Muscle layer of duodenum (tissue), 2 donors: ENCODE measurements at regions not wholly inside any gene's neighbourhood (a gene's known extent, or its start where the extent isn't known, plus 50 kb on each side); places are given as distances from the start of the nearest gene placed in this dataset.

Experiments
- H3K27ac ChIP-seq: one replicate; pipeline ENCODE4 v1.7.0; 2013; ENCODE audit warnings: mild to moderate bottlenecking, low read length
- H3K27me3 ChIP-seq: one replicate; pipeline ENCODE4 v1.7.0; 2013; ENCODE audit warnings: low read depth, mild to moderate bottlenecking, control low read depth, low read length
- H3K36me3 ChIP-seq, 2 donors: one replicate each; pipeline ENCODE4 v1.7.0; 2013; ENCODE audit warnings: low read length in 2 of 2, control low read depth in 1 of 2, mild to moderate bottlenecking in 1 of 2; ENCODE audit not compliant: insufficient read depth in 2 of 2, control insufficient read depth in 1 of 2
- H3K4me1 ChIP-seq, 2 donors: one replicate each; pipeline ENCODE4 v1.7.0; 2013; ENCODE audit warnings: low read length in 2 of 2, mild to moderate bottlenecking in 2 of 2, control low read depth in 1 of 2, moderate library complexity in 1 of 2; ENCODE audit not compliant: insufficient read depth in 2 of 2, control insufficient read depth in 1 of 2
- H3K4me3 ChIP-seq, 2 donors: one replicate each; pipeline ENCODE4 v1.7.0; 2013; ENCODE audit warnings: low read length in 2 of 2, low read depth in 1 of 2, mild to moderate bottlenecking in 1 of 2
- H3K9me3 ChIP-seq, 2 donors: one replicate each; pipeline ENCODE4 v1.7.0; 2013; ENCODE audit warnings: low read length in 2 of 2, control low read depth in 1 of 2, mild to moderate bottlenecking in 1 of 2; ENCODE audit not compliant: control insufficient read depth in 1 of 2
- donor health status: healthy.

DNA sequence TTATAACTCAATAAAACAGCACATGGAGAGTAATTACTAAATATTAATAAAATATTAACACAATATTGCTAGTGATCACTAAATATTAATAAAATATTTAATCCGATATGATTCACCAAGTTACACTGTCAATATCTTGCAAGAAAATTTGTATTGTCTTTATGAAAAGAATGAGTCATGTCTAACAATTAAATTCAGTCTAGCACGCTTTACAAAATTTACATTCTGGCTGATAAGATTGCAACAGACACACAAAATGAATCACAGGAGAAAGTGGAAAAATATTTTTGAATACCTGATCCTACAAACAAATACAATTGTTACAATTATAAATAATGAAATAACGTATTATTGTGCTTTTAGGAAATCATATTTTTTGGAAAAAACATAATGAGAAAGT, 567.2 kb downstream of the EFNA5 start:
- no peaks in the 10 kb centered on the region for H3K36me3 ChIP-seq
- H3K27me3 ChIP-seq, result no peaks in the 10 kb centered on the region
- no peak overlapping the region for H3K27ac ChIP-seq
- H3K4me1 ChIP-seq, result no peaks in the 10 kb centered on the region
- no peak overlapping the region for H3K4me3 ChIP-seq
- H3K9me3 ChIP-seq, result peaks cover 0 to 6% of the 10 kb centered on the region in 2 donors

GRCh38 chr5:107100121-107100520, 570.6 kb downstream of the EFNA5 start:
- Histone ChIP-seq H3K4me1 (no peaks in the 10 kb centered on the region), H3K9me3 (peaks cover 0 to 6% of the 10 kb centered on the region in 2 donors), H3K36me3 (no peaks in the 10 kb centered on the region), H3K27me3 (no peaks in the 10 kb centered on the region), H3K4me3 (no peak overlapping the region), H3K27ac (no peak overlapping the region)

DNA sequence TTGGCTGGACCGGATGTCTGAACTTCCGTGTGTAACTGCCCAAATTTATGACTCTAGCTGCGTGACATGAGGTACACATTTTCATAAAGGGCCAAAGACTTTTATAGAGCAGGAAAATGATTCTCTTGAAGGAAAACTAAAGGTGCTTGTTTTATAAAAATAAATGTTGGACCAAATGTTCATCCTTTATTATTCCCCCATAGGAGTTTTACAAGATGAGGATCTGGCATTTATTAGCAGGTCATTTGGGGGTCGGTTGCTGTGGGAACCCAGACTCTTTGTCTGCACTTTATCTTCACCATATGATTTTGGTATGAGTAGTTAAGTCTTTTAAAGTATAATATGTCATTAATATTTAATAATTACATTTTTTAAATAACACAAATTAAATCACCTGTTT, 571.2 kb downstream of the EFNA5 start:
- H3K27me3 ChIP-seq, result no peaks in the 10 kb centered on the region
- H3K4me3 ChIP-seq, result no peak overlapping the region
- H3K4me1 ChIP-seq, result no peaks in the 10 kb centered on the region
- no peaks in the 10 kb centered on the region for H3K36me3 ChIP-seq
- H3K27ac ChIP-seq, result no peak overlapping the region
- H3K9me3 ChIP-seq, result peaks cover 0 to 9% of the 10 kb centered on the region in 2 donors

DNA sequence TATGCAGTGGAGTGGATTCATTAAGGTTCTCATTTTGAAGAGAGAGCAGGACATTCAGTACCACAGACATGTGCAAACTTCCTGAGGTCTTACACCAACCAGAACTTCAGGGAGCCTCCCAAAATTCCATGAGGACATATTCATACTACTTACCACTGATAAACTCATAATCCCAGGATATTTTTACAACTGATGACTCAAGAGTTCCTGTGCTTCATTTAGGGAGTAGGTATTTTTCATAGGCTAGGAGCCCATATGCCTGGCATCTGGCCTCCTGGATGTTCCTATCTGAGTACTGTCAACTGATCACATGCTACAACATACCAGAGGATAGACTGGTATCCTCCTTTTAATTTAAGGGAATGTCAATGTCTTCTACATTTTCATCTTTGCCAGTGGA, 578.0 kb downstream of the EFNA5 start:
- peaks cover 0 to 15% of the 10 kb centered on the region in 2 donors for H3K9me3 ChIP-seq
- H3K36me3 ChIP-seq, result no peaks in the 10 kb centered on the region
- no peak overlapping the region for H3K27ac ChIP-seq
- no peaks in the 10 kb centered on the region for H3K4me1 ChIP-seq
- no peak overlapping the region for H3K4me3 ChIP-seq
- H3K27me3 ChIP-seq, result no peaks in the 10 kb centered on the region

- peaks cover 0 to 15% of the 10 kb centered on the region in 2 donors for H3K9me3 ChIP-seq
- no peaks in the 10 kb centered on the region for H3K4me1 ChIP-seq
- no peak overlapping the region for H3K27ac ChIP-seq
- no peaks in the 10 kb centered on the region for H3K36me3 ChIP-seq
- H3K27me3 ChIP-seq, result no peaks in the 10 kb centered on the region
- no peak overlapping the region for H3K4me3 ChIP-seq
These were observed 580.2 kb downstream of the EFNA5 start for GRCh38 chr5:107090506-107090905.

GRCh38 chr5:107088907-107089306, 581.8 kb downstream of the EFNA5 start:
- H3K27ac ChIP-seq, result no peak overlapping the region

GRCh38 chr5:107085572-107085971, 585.2 kb downstream of the EFNA5 start:
- Histone ChIP-seq H3K4me1 (no peaks in the 10 kb centered on the region), H3K36me3 (no peaks in the 10 kb centered on the region), H3K9me3 (no peaks in the 10 kb centered on the region), H3K4me3 (no peak overlapping the region), H3K27me3 (no peaks in the 10 kb centered on the region), H3K27ac (no peak overlapping the region)

More at GRCh38 chr5:107088907-107089306, 581.8 kb downstream of the EFNA5 start:
- Histone ChIP-seq H3K36me3 (no peaks in the 10 kb centered on the region), H3K9me3 (peaks cover 0 to 7% of the 10 kb centered on the region in 2 donors), H3K27me3 (no peaks in the 10 kb centered on the region), H3K4me3 (no peak overlapping the region), H3K4me1 (no peaks in the 10 kb centered on the region)

DNA sequence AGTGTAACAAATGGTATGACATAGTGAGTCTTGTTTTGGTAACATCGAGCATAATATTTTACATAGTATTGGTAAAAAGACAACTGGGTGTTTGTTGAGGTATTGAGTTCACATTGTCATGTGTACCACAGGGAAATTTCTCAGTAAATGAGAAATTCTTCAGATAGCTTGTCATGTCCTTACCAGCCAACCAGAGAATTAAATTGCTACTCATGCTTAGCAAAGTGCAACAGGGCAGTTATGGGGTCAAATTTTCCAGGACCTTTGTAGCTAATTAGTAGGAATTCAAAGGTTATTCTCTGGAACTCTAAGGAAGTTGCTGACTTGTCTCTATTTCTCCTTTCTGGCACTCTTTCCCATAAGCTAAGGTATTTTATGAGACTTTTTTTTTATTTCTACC, 595.7 kb downstream of the EFNA5 start:
- Histone ChIP-seq H3K9me3 (peaks cover 0 to 4% of the 10 kb centered on the region in 2 donors), H3K4me1 (no peaks in the 10 kb centered on the region), H3K27me3 (no peaks in the 10 kb centered on the region), H3K36me3 (no peaks in the 10 kb centered on the region), H3K27ac (no peak overlapping the region), H3K4me3 (no peak overlapping the region)

- Histone ChIP-seq H3K27me3 (no peaks in the 10 kb centered on the region), H3K27ac (no peak overlapping the region), H3K4me3 (no peak overlapping the region), H3K4me1 (no peaks in the 10 kb centered on the region), H3K36me3 (no peaks in the 10 kb centered on the region), H3K9me3 (peaks cover 0 to 4% of the 10 kb centered on the region in 2 donors)
These were observed 597.8 kb downstream of the EFNA5 start for GRCh38 chr5:107072967-107073366.

GRCh38 chr5:107072440-107072839, 598.3 kb downstream of the EFNA5 start:
- Histone ChIP-seq H3K4me3 (no peak overlapping the region), H3K36me3 (no peaks in the 10 kb centered on the region), H3K27me3 (no peaks in the 10 kb centered on the region), H3K27ac (no peak overlapping the region), H3K4me1 (no peaks in the 10 kb centered on the region), H3K9me3 (peaks cover 0 to 4% of the 10 kb centered on the region in 2 donors)

DNA sequence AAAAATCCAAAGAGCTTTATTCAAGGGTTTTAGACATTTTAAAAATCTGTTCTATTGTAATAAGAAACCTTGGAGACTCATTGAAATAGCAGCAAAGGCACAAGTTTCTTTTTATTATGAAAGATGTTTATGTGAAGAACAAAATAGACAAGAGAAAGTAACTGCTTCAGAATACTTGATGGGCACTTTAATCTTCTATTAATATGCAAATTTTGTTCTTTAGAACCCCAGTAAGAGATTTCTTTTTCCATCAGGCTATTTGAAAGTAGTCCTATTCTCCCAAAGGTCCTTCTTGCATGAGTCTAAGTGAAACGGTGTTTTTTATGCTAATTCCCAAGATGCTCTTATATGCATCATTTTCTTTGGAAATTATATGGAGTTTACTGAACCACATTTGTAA, 602.0 kb downstream of the EFNA5 start:
- no peak overlapping the region for H3K27ac ChIP-seq
- H3K36me3 ChIP-seq, result no peaks in the 10 kb centered on the region
- no peaks in the 10 kb centered on the region for H3K4me1 ChIP-seq
- H3K27me3 ChIP-seq, result no peaks in the 10 kb centered on the region
- no peak overlapping the region for H3K4me3 ChIP-seq
- peaks cover 0 to 4% of the 10 kb centered on the region in 2 donors for H3K9me3 ChIP-seq

DNA sequence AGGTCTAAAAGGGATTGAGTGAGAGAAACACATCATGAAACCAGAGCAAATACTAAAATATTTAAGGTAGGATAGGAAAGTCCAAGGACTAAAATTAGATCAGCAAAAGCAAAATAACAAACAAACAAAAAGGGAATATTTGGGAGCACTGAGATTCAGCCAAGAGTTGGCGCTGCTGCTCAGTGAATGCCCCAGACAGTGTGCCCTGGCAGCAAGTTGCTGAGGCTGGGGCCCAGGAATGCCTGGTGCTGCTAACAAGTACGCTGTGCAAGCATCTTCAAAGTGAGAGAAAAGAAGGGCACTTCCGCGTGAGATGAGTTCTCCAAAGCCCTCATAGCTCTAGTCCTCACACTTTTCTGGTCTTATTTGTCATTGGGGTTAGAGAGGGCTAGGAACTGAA, 603.3 kb downstream of the EFNA5 start:
- no peaks in the 10 kb centered on the region for H3K36me3 ChIP-seq
- H3K9me3 ChIP-seq, result peaks cover 0 to 4% of the 10 kb centered on the region in 2 donors
- no peak overlapping the region for H3K4me3 ChIP-seq
- no peaks in the 10 kb centered on the region for H3K27me3 ChIP-seq
- no peak overlapping the region for H3K27ac ChIP-seq
- no peaks in the 10 kb centered on the region for H3K4me1 ChIP-seq
